NCI-H82 (cell line): ENCODE measurements at regions not wholly inside any gene's neighbourhood (a gene's known extent, or its start where the extent isn't known, plus 50 kb on each side); places are given as distances from the start of the nearest gene placed in this dataset.
"Not testable (repeated sequence)": the region's sequence is repeated elsewhere in the genome, so short reads cannot be mapped to it uniquely, and the experiment has no call there.

Experiments used
- DNase-seq: peaks from one replicate; lab custom pipeline; 2025; lab: John Stamatoyannopoulos, UW

- no peak for DNase-seq
These were observed 332.2 kb upstream of the KIF2B start for GRCh38 chr17:53490447-53490968.

- no peak for DNase-seq
These were observed 339.0 kb upstream of the KIF2B start for GRCh38 chr17:53483704-53484103.

GRCh38 chr17:53475002-53475401 lies 347.7 kb upstream of the KIF2B start:
- no peak for DNase-seq

DNA sequence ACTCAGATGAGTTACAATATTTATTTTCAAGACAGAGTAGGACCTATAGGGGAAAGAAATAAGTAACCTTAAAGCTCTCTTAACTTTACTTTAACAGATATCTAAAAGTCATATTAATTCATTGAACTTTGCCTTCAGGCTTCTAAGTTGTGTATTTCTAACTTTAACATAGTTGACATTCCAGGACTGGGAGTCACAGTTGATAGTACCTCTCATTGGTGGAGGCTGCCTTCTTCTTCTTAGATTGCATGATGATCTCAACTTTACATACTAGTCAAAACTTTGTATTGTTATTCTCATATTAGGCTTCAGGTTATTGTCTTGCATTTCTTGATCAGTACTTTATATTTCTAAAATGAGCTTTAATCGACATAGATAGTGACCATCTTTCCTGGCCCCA lies 350.1 kb upstream of the KIF2B start:
- no peak for DNase-seq

- DNase-seq = no peak
These were observed 351.2 kb upstream of the KIF2B start for GRCh38 chr17:53471514-53471913.

DNA sequence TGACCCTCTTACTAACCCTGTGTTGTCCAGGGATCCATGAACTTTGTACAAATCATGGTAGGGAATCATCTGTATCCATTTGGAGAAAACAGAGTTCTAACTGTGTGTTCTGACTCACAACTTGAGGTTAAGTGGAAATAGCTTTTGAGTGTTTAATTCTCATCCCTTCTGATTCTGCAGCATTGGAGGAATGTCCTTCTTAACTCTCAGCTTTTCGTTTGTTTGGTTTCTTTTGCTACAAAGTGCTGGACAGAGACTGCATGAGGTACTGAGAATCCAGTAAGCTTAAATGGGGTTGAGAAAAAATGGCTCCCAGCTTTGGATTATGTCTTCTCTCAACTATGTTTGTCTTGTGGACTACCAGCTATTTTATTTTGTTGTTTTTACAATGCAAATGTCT lies 352.1 kb upstream of the KIF2B start:
- no peak for DNase-seq

DNA sequence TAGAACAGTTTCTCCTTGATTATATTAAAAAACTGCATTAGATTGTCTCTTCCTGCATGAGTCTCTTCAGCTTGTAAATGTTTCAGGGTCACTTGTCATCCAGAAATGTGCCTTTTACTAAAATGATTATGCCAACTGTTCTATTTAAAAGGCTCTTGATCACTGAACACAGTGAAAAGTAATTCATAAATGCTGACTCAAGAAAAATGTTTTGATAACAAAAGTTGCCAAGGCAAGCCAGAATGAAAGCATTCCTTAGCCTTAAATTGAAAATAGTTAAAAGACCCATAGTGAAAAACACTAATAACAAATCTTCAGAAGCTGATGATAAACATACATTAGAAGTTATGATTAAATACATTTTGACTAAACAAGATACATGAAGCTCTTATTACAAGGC lies 356.0 kb upstream of the KIF2B start:
- no peak for DNase-seq

GRCh38 chr17:53464396-53464795 lies 358.3 kb upstream of the KIF2B start:
- not testable (repeated sequence) for DNase-seq

- DNase-seq = no peak
These were observed 359.4 kb upstream of the KIF2B start for GRCh38 chr17:53463363-53463762.

DNA sequence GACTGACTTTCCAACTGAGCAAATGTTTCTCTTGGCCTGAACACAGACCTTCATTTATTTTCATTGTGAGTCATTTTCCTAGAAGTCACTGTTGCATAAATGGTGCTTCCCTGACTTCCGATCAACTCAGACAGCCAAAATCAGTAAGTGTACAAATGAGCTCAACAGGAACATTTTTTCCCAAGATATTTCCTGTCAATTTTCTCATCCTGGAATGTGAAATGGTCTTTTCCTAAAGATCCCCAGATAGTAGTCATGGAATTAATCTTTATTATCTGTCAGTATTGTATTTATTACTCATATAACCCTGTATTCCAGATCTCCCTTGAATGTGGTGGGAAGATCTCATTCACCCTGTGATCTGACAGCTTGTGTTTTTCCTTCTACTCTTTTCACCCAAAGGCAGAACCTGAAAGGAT lies 360.3 kb upstream of the KIF2B start:
- DNase-seq = no peak

GRCh38 chr17:53455943-53456342 lies 366.8 kb upstream of the KIF2B start:
- DNase-seq = not testable (repeated sequence)

DNA sequence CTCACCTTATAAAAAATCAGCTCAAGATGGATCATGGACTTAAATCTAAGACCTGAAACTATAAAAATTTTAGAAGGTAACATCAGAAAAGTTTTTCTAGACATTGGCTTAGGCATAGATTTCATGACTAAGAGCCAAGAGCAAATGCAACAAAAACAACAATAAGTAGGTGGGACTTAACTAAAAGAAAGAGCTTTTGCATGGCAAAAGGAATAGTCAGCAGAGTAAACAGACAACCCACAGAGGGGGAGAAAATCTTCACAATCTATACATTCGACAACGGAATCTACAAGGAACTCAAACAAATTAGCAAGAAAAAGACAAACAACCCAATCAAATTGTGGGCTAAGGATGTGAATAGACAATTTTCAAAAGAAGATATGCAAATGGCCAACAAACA lies 368.4 kb upstream of the KIF2B start:
- no peak for DNase-seq

- no peak for DNase-seq
These were observed 373.4 kb upstream of the KIF2B start for GRCh38 chr17:53449324-53449723.

- DNase-seq = no peak
These were observed 393.8 kb upstream of the KIF2B start for GRCh38 chr17:53428913-53429312.

- DNase-seq = no peak
These were observed 396.2 kb upstream of the KIF2B start for GRCh38 chr17:53426505-53426904.

GRCh38 chr17:53420035-53420641 lies 402.6 kb upstream of the KIF2B start:
- no peak for DNase-seq

- no peak for DNase-seq
These were observed 413.1 kb upstream of the KIF2B start for GRCh38 chr17:53409588-53409987.

DNA sequence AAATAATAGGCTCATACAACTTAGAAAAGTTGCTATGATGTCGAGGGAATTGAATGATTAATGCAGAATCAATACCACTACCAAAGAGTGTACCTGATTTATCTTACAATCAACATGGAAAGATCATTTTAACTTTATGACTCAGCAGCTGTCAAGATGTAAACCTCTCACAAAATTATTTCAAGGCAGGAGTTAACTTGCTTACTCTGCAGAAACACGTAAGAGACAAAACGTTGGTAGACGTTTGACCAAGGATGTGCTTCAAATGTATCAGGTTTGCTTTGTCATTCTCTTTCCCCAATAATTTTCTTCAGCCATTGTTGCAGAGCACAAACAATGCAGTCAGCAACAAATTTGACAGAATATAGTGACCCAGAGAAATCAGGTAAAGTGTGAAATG lies 415.8 kb upstream of the KIF2B start:
- DNase-seq = no peak

GRCh38 chr17:53391197-53391596 lies 431.5 kb upstream of the KIF2B start:
- no peak for DNase-seq

DNA sequence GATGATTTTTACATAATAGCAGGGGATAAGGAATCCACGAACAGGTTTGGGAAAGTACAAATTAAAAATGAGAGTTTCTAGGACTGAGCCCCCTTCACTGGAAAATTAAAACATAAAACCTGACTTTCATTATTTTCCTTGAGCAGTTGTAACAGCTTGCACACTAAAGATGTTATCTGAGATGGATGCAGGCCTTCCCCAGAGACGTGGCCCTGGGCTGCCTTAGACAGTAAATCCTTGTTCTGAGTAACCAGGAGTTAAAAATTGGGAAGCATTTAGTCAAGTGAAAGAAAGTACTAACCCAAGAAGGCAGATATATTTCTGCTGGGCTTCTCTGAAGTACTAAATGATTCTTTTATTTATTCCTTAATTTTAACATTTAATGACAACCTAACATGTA lies 432.2 kb upstream of the KIF2B start:
- no peak for DNase-seq

DNA sequence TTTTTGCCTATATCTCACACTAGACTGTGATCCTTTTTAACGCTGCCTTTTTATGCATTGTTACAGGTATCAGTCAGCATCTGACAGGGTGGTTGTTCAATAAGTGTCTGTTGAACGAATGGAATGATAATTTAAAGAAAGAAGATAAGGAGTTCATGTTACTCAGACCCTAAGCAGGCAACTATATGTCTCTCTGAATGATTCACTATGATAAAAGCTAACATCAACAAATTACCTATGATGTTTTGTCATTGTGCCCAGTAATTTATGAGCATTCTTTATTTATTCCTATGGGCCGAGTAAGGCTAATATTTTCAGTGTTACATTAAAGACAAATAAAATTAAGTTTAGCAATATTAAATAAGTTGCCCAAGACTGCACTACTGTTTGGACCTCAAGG lies 435.0 kb upstream of the KIF2B start:
- DNase-seq = no peak

DNA sequence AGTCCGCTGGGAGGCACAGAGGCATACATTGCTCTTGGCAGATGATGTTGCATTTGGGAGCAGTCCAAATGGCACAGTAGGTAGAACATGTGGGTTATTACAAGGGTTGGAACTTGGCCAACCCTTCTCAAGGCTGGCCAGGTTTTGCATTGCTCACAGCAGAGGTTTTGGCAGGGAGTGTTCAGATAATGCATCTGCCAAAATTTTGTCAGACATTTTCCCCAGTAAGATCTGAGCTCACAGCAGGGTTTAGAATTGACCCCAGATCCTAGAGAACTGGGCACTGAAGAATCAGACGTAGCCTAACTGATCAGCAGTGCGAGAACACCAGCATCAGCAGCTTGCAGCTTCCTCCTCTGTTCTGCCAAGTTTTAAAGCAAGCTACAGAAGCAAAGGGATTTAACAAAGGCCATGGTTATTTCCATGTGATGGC lies 468.8 kb upstream of the KIF2B start:
- DNase-seq = no peak

DNA sequence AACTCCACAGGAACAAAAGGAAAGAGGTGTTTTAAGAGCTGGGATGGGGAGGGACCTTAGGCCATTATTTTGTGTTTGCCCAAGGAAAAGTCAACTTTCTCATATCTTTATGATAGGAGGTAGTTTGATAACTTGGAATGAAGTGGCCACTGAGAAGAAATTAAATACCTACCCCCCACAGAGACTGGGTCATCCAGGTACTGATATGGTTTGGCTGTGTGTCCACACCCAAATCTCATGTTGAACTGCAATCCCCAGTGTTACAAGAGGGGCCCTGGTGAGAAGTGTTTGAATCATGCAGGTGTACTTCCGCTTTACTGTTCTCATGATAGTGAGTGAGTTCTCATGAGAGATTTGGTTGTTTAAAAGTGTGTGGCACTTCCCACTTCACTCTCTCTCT lies 477.9 kb upstream of the KIF2B start:
- DNase-seq = no peak

GRCh38 chr17:53336281-53336680 lies 486.4 kb upstream of the KIF2B start:
- DNase-seq = no peak
